Limb (tissue), 2 donors: ENCODE measurements at regions not wholly inside any gene's neighbourhood (a gene's known extent, or its start where the extent isn't known, plus 50 kb on each side); places are given as distances from the start of the nearest gene placed in this dataset.
"Not testable (repeated sequence)": the region's sequence is repeated elsewhere in the genome, so short reads cannot be mapped to it uniquely, and the experiment has no call there.

Experiments
- DNase-seq, 2 donors: peaks; one replicate each; pipeline ENCODE4 v3.0.0-alpha.2; 2016; ENCODE audit errors: extremely low spot score in 2 of 2

GRCh38 chr7:54354436-54354835, 187.7 kb upstream of the VSTM2A start:
- DNase-seq, result no peak

GRCh38 chr7:54355842-54356241, 186.3 kb upstream of the VSTM2A start:
- DNase-seq, result no peak

- DNase-seq, result no peak
Measured at GRCh38 chr7:54360075-54360840, 181.9 kb upstream of the VSTM2A start.

- no peak for DNase-seq
Measured at GRCh38 chr7:54390565-54390964, 151.6 kb upstream of the VSTM2A start.

- DNase-seq, result no peak
Measured at GRCh38 chr7:54392935-54393334, 149.2 kb upstream of the VSTM2A start.

- DNase-seq, result no peak
Measured at GRCh38 chr7:54394834-54395233, 147.3 kb upstream of the VSTM2A start.

GRCh38 chr7:54397836-54398612, 144.2 kb upstream of the VSTM2A start:
- no peak for DNase-seq

GRCh38 chr7:54398863-54399262, 143.3 kb upstream of the VSTM2A start:
- no peak for DNase-seq

GRCh38 chr7:54409917-54410316, 132.3 kb upstream of the VSTM2A start:
- no peak for DNase-seq

- no peak for DNase-seq
Measured at GRCh38 chr7:54416678-54417077, 125.5 kb upstream of the VSTM2A start.

- no peak for DNase-seq
Measured at GRCh38 chr7:54419209-54419608, 123.0 kb upstream of the VSTM2A start.

- no peak for DNase-seq
Measured at GRCh38 chr7:54426406-54426805, 115.8 kb upstream of the VSTM2A start.

GRCh38 chr7:54429111-54429510, 113.1 kb upstream of the VSTM2A start:
- no peak for DNase-seq

GRCh38 chr7:54439391-54439790, 102.8 kb upstream of the VSTM2A start:
- DNase-seq, result no peak

- DNase-seq, result not testable (repeated sequence)
Measured at GRCh38 chr7:54444046-54444686, 98.0 kb upstream of the VSTM2A start.

- not testable (repeated sequence) for DNase-seq
Measured at GRCh38 chr7:54453168-54453567, 89.0 kb upstream of the VSTM2A start.

- not testable (repeated sequence) for DNase-seq
Measured at GRCh38 chr7:54454700-54455099, 87.5 kb upstream of the VSTM2A start.

- DNase-seq, result no peak
Measured at GRCh38 chr7:54465095-54465494, 77.1 kb upstream of the VSTM2A start.

GRCh38 chr7:54469740-54470139, 72.4 kb upstream of the VSTM2A start:
- DNase-seq, result no peak

GRCh38 chr7:54476609-54477008, 65.6 kb upstream of the VSTM2A start:
- DNase-seq, result no peak

- DNase-seq, result no peak
Measured at GRCh38 chr7:54477083-54477482, 65.1 kb upstream of the VSTM2A start.

- no peak for DNase-seq
Measured at GRCh38 chr7:54483523-54483922, 58.7 kb upstream of the VSTM2A start.
